ENCODE measurements at regions not wholly inside any gene's neighbourhood (a gene's known extent, or its start where the extent isn't known, plus 50 kb on each side); places are given as distances from the start of the nearest gene placed in this dataset.

- H2AFZ ChIP-seq (replicated peaks; ENCODE audit: low read length, poor library complexity) = no peak overlapping the region
- no peaks in the 10 kb centered on the region for H3K79me1 ChIP-seq (ENCODE audit: low read depth in 1 of 2, low read length in 2 of 2)
- DNase-seq (no peak), ATAC-seq (ENCODE audit: low read depth) (no peak)
- H3K9me1 ChIP-seq (ENCODE audit: insufficient read depth, low read length) = no peaks in the 10 kb centered on the region
- no peak overlapping the region for H2BK5ac ChIP-seq (ENCODE audit: low read depth, low read length, poor library complexity, severe bottlenecking)
- no peak for TF ChIP-seq ELK1 (IDR thresholded peaks at IDR 0.05; ENCODE audit: borderline replicate concordance, low read depth, low read length)
- no peak for TF ChIP-seq CTCF (conservative IDR thresholded peaks at IDR 0.05; ENCODE audit: low read depth, low read length)
- WGBS, 2 experiments (ENCODE audit: extremely low coverage in 2 of 2, insufficient read length in 1 of 2) = no CpG with 5 or more reads among the region's 1 CpG
- H2AK9ac ChIP-seq (replicated peaks; ENCODE audit: low read depth, low read length, poor library complexity) = no peak overlapping the region
- H3K4me1 ChIP-seq (ENCODE audit: control insufficient read depth, insufficient read depth, low read length) = no peaks in the 10 kb centered on the region
- H3K56ac ChIP-seq (ENCODE audit: extremely low read depth, insufficient read depth, low read length) = no peak overlapping the region
- dilution Hi-C loops (cut with HindIII; ENCODE audit: low sequenced_read_pairs, unreplicated experiment) = no loop called here
- H3K9me3 ChIP-seq (ENCODE audit: control insufficient read depth, insufficient read depth, low read length) = peaks cover 3% of the 10 kb centered on the region
- H2AK5ac ChIP-seq (ENCODE audit: low read depth, low read length) = no peak overlapping the region
- no peak overlapping the region for H2BK15ac ChIP-seq (ENCODE audit: low read depth, low read length)
- BruUV-seq (replicated peaks) = no TSS peak
- H4K91ac ChIP-seq (ENCODE audit: insufficient read depth, low read depth, low read length) = no peak overlapping the region
- no peak overlapping the region for H4K8ac ChIP-seq (ENCODE audit: low read depth in 2 of 2, low read length in 2 of 2)
- no peak overlapping the region for H2BK120ac ChIP-seq (ENCODE audit: low read depth, low read length)
- H3K23ac ChIP-seq (ENCODE audit: low read depth, low read length) = no peak overlapping the region
- in situ Hi-C loops (cut with MboI; ENCODE audit: low sequenced_read_pairs) = no loop called here
- no peak overlapping the region for H4K5ac ChIP-seq (ENCODE audit: low read depth, low read length)
- H3K27ac ChIP-seq (ENCODE audit: insufficient read depth, low read length) = no peak overlapping the region
- no peak overlapping the region for H3K4me3 ChIP-seq (ENCODE audit: insufficient read depth, low read depth, low read length)
- no peak overlapping the region for H3K4me2 ChIP-seq (ENCODE audit: low read depth, low read length)
- H3K36me3 ChIP-seq (ENCODE audit: control insufficient read depth, insufficient read depth, low read length) = no peaks in the 10 kb centered on the region
- H2BK20ac ChIP-seq (ENCODE audit: low read depth, low read length) = no peak overlapping the region
- H3K18ac ChIP-seq (ENCODE audit: low read depth, low read length) = no peak overlapping the region
- H3K27me3 ChIP-seq (ENCODE audit: control insufficient read depth, insufficient read depth, low read length) = no peaks in the 10 kb centered on the region
- H3K14ac ChIP-seq (replicated peaks; ENCODE audit: low read depth, low read length) = no peak overlapping the region
- H4K20me1 ChIP-seq (ENCODE audit: insufficient read depth, low read length) = no peaks in the 10 kb centered on the region
- POLR2A ChIA-PET (ENCODE audit: unreplicated experiment) = no interaction called here
- H3K4ac ChIP-seq (ENCODE audit: low read depth, low read length) = no peak overlapping the region
- intact Hi-C loops (cut with micrococcal nuclease) = loop anchor here (10.0 kb wide), 1 partner anchor 63 kb away; no protein-coding TSS in a partner anchor
- no peak overlapping the region for H3K9ac ChIP-seq (ENCODE audit: low read depth, low read length)
- CTCF ChIA-PET = no interaction called here
These were observed 552.8 kb downstream of the ANKRD7 start for GRCh38 chr7:118777308-118777707.

Data from IMR-90 (cell line).